ENCODE measurements at regions not wholly inside any gene's neighbourhood (a gene's known extent, or its start where the extent isn't known, plus 50 kb on each side); places are given as distances from the start of the nearest gene placed in this dataset.

GRCh38 chr4:29310252-29310651 is 1409.9 kb upstream of the PCDH7 start:
- TF ChIP-seq CTCF (IDR thresholded peaks at IDR 0.05) = no peak
- no peak for TF ChIP-seq POLR2A (IDR thresholded peaks at IDR 0.05)

All from heart left ventricle (tissue), 13 donors.